K562 (cell line): ENCODE measurements at regions not wholly inside any gene's neighbourhood (a gene's known extent, or its start where the extent isn't known, plus 50 kb on each side); places are given as distances from the start of the nearest gene placed in this dataset.

Experiments used
- ATAC-seq: fragments of 200-7000 bp; cut with Tn5 transposase; 3 replicates; pipeline ENCODE4 v1.9.1; 2020; ENCODE audit warnings: moderate library complexity
- BruUV-seq: library from RNA; stranded (reverse); fragments of 400-500 nt; replicated peaks from 2 replicates; lab custom pipeline; 2021; lab: Mats Ljungman, UMichigan
- CTCF ChIA-PET: fragments of 300-600 bp; formaldehyde crosslinking; extraction: SDS; loops from one replicate; lab custom pipeline; 2021; ENCODE audit warnings: low intra/inter-chr PET ratio; lab: Yijun Ruan, JAX
- POLR2A ChIA-PET: fragments of 300-600, 350-650 bp; sonication (Branson Sonifier 250); formaldehyde crosslinking; extraction: SDS; loops from one replicate; lab custom pipeline; 2021; ENCODE audit warnings: antibody characterized with exemption, inconsistent platforms; lab: Yijun Ruan, JAX
- DNase-seq, 4 experiments: peaks; one replicate each; pipeline versions ENCODE4 v3.0.0 to v3.0.0-alpha.2; 2011 to 2018; ENCODE audit warnings: low spot score in 3 of 4, mixed read lengths in 3 of 4; ENCODE audit errors: extremely low read depth in 1 of 4
- FAIRE-seq: peaks from 2 replicates; lab custom pipeline; 2011; peaks lifted over from hg19 to GRCh38; lab: Jason Lieb, UNC
- H2AFZ ChIP-seq: 2 replicates; pipeline ENCODE4 v1.6.0; 2011; ENCODE audit warnings: low read depth, low read length, control low read depth, inconsistent platforms
- H3K27ac ChIP-seq: fragments of 200-600 bp; 3 replicates; pipeline ENCODE4 v1.8.0; 2011; ENCODE audit warnings: low read depth, mild to moderate bottlenecking, control low read depth, inconsistent platforms, low read length, moderate library complexity, mixed read lengths; ENCODE audit errors: extremely low read depth
- H3K27me3 ChIP-seq, 2 experiments: fragments of 300-600 bp in 1 of 2; 2 replicates in 1 of 2; 3 replicates in 1 of 2; pipeline versions ENCODE4 v1.6.0 to v1.8.0; 2011; ENCODE audit warnings: inconsistent platforms in 2 of 2, low read length in 2 of 2, mild to moderate bottlenecking in 1 of 2, mixed read lengths in 1 of 2, moderate library complexity in 1 of 2; ENCODE audit not compliant: control insufficient read depth in 2 of 2, insufficient read depth in 2 of 2
- H3K36me3 ChIP-seq: fragments of 300-600 bp; 3 replicates; pipeline ENCODE4 v1.8.0; 2011; ENCODE audit warnings: mild to moderate bottlenecking, low read length, inconsistent platforms; ENCODE audit not compliant: control insufficient read depth, insufficient read depth
- H3K4me1 ChIP-seq, 2 experiments: fragments of 200-600 bp in 1 of 2; replicated peaks in 1 of 2; 2 replicates in 1 of 2; 3 replicates in 1 of 2; pipeline versions ENCODE4 v1.5.1 to v1.8.0; 2011; ENCODE audit warnings: inconsistent platforms in 2 of 2, low read length in 2 of 2, mild to moderate bottlenecking in 1 of 2, mixed read lengths in 1 of 2, moderate library complexity in 1 of 2; ENCODE audit not compliant: control insufficient read depth in 2 of 2, insufficient read depth in 2 of 2
- H3K4me2 ChIP-seq: 2 replicates; pipeline ENCODE4 v1.6.1; 2011; ENCODE audit warnings: low read length, control low read depth, inconsistent platforms, mixed read lengths; ENCODE audit not compliant: insufficient read depth
- H3K4me3 ChIP-seq: fragments of 200-600 bp; sonication (generic), shearing (Covaris generic); 2 replicates; pipeline ENCODE4 v1.5.1; 2016; ENCODE audit warnings: control low read depth, inconsistent platforms
- H3K79me2 ChIP-seq: fragments of 200-600 bp; 3 replicates; pipeline ENCODE4 v1.8.0; 2011; ENCODE audit warnings: low read length, inconsistent platforms; ENCODE audit not compliant: control insufficient read depth, insufficient read depth
- H3K9ac ChIP-seq, 2 experiments: 2 replicates each; pipeline versions ENCODE4 v1.6.0 to v1.6.1; 2011; ENCODE audit warnings: low read depth in 2 of 2, low read length in 2 of 2, control low read depth in 1 of 2, inconsistent platforms in 1 of 2, mild to moderate bottlenecking in 1 of 2, mixed read lengths in 1 of 2; ENCODE audit not compliant: insufficient read depth in 1 of 2
- H3K9me1 ChIP-seq: one replicate; pipeline ENCODE4 v1.6.0; 2011; ENCODE audit warnings: inconsistent platforms, mild to moderate bottlenecking, low read length, moderate library complexity; ENCODE audit not compliant: control insufficient read depth, insufficient read depth
- H3K9me3 ChIP-seq: replicated peaks from 2 replicates; pipeline ENCODE4 v1.5.1; 2011; ENCODE audit warnings: low read depth, low read length, inconsistent platforms; ENCODE audit not compliant: control insufficient read depth, insufficient read depth
- H4K20me1 ChIP-seq: replicated peaks from 2 replicates; pipeline ENCODE4 v1.6.1; 2011; ENCODE audit warnings: low read length, inconsistent platforms, mixed read lengths; ENCODE audit not compliant: control insufficient read depth, insufficient read depth
- GABPA ChIP-seq: fragments of 200-800 bp; sonication (Bioruptor generic); conservative IDR thresholded peaks from 2 replicates; pipeline ENCODE4 v1.6.1; 2016; ENCODE audit warnings: low read depth, missing genetic modification characterization, missing compliant biosample characterization
- GTF2A2 ChIP-seq: IDR thresholded peaks from 2 replicates; pipeline ENCODE4 v1.6.1; 2016; ENCODE audit warnings: mild to moderate bottlenecking, missing genetic modification characterization, missing compliant biosample characterization
- HDAC1 ChIP-seq, 2 experiments: fragments of 450-650 bp; IDR thresholded peaks; 2 replicates each; pipeline ENCODE4 v1.6.1; 2016 to 2017; ENCODE audit warnings: inconsistent platforms in 1 of 2, mild to moderate bottlenecking in 1 of 2, moderate library complexity in 1 of 2
- LEF1 ChIP-seq: fragments of 450-650 bp; IDR thresholded peaks from 2 replicates; pipeline ENCODE4 v1.6.1; 2016; ENCODE audit warnings: mild to moderate bottlenecking
- NFIX ChIP-seq: fragments of 250-450 bp; sonication (Bioruptor Pico); IDR thresholded peaks from 2 replicates; pipeline ENCODE4 v1.4.0; 2020; ENCODE audit warnings: low read depth, mild to moderate bottlenecking, moderate library complexity
- NR3C1 ChIP-seq: sonication (generic); formaldehyde crosslinking; IDR thresholded peaks from 2 replicates; pipeline ENCODE4 v1.8.1; 2022; ENCODE audit warnings: missing genetic modification reagents
- RAD21 ChIP-seq, 2 experiments: fragments of 250-450 bp in 1 of 2; fragments of 450-650 bp in 1 of 2; sonication (Bioruptor Pico) in 1 of 2; formaldehyde crosslinking in 1 of 2; IDR thresholded peaks in 1 of 2; conservative IDR thresholded peaks in 1 of 2; 2 replicates each; pipeline versions ENCODE4 v1.4.0 to v1.8.0; 2020 to 2022; ENCODE audit warnings: mild to moderate bottlenecking in 2 of 2, moderate library complexity in 1 of 2
- SAFB ChIP-seq: fragments of 200-400 bp; formaldehyde crosslinking; IDR thresholded peaks from 2 replicates; pipeline ENCODE4 v1.6.1; 2017; ENCODE audit warnings: low read depth, low read length, borderline replicate concordance
- SFPQ ChIP-seq: fragments of 200-400 bp; formaldehyde crosslinking; IDR thresholded peaks from 2 replicates; pipeline ENCODE4 v1.6.1; 2017; ENCODE audit warnings: mild to moderate bottlenecking, low read depth, low read length, moderate library complexity
- SMARCA4 ChIP-seq: fragments of 450-650 bp; IDR thresholded peaks from 2 replicates; pipeline ENCODE4 v1.6.1; 2016
- THAP12 ChIP-seq: fragments of 250-450 bp; sonication (Bioruptor Pico); IDR thresholded peaks from 2 replicates; pipeline ENCODE4 v1.9.0; 2021; ENCODE audit warnings: mild to moderate bottlenecking, inconsistent platforms
- THRA ChIP-seq: fragments of 450-650 bp; IDR thresholded peaks from 2 replicates; pipeline ENCODE4 v1.6.1; 2017; ENCODE audit warnings: mild to moderate bottlenecking, moderate library complexity
- YY1 ChIP-seq, 3 experiments: IDR thresholded peaks; 2 replicates each; pipeline ENCODE4 v1.6.1; 2011; ENCODE audit warnings: low read length in 2 of 3, mild to moderate bottlenecking in 2 of 3, moderate library complexity in 2 of 3, borderline replicate concordance in 1 of 3, control low read depth in 1 of 3, low read depth in 1 of 3; ENCODE audit not compliant: insufficient read depth in 3 of 3, insufficient replicate concordance in 2 of 3, control insufficient read depth in 1 of 3, insufficient read length in 1 of 3; ENCODE audit errors: extremely low read depth in 1 of 3
- ZNF12 ChIP-seq: sonication (generic); formaldehyde crosslinking; IDR thresholded peaks from 2 replicates; pipeline ENCODE4 v1.4.0; 2020; ENCODE audit warnings: mild to moderate bottlenecking, missing genetic modification reagents
- WGBS: fragments of 100-300 bp; shearing (Covaris generic); methylation state at CpG from one replicate; pipeline ENCODE4 v1.1.6; 2016; ENCODE audit warnings: low coverage, mixed read lengths; ENCODE audit not compliant: insufficient coverage; ENCODE audit errors: missing lambda C conversion rate; 5-methylcytosine and 5-hydroxymethylcytosine counted together
- in situ Hi-C: fragments of 300-500 bp; cut with MboI; formaldehyde crosslinking; loops from 4 replicates; pipeline ENCODE4 v1.15.0; 2018; ENCODE audit warnings: inconsistent platforms, mixed read lengths
- intact Hi-C: fragments of 100-400 bp; cut with micrococcal nuclease; formaldehyde crosslinking; loops from 2 replicates; pipeline ENCODE4 v1.14.2; 2022
- TF ChIP-seq, protein P1 (sequence below): fragments of 450-650 bp; IDR thresholded peaks from 2 replicates; pipeline ENCODE4 v1.6.1; 2016; ENCODE audit warnings: missing biosample characterization, missing genetic modification characterization

- no peak for DNase-seq
- Histone ChIP-seq H3K9me1 (no peaks in the 10 kb centered on the region), H3K27me3 (no peaks in the 10 kb centered on the region), H3K4me3 (no peak overlapping the region), H3K9me3 (no peaks in the 10 kb centered on the region), H3K36me3 (no peaks in the 10 kb centered on the region), H3K4me2 (no peak overlapping the region), H3K79me2 (no peaks in the 10 kb centered on the region), H2AFZ (no peak overlapping the region), H3K4me1 (no peaks in the 10 kb centered on the region), H3K9ac (no peak overlapping the region), H4K20me1 (no peaks in the 10 kb centered on the region), H3K27ac (no peak overlapping the region)
- no TSS peak for BruUV-seq
- in situ Hi-C loops (no loop called here), intact Hi-C loops (no loop called here)
- CTCF ChIA-PET = no interaction called here
- WGBS = 0% methylated on average over 9 of the region's 9 CpGs
- POLR2A ChIA-PET = interaction anchor here (0.5 to 0.6 kb wide), 2 partner anchors 124 to 397 kb away, joined by 3 read pairs; no protein-coding TSS in a partner anchor
- no peak for FAIRE-seq
- no peak for ATAC-seq
- TF ChIP-seq NR3C1 (CRISPR knock-in tag) = no peak
- TF ChIP-seq, protein P1, sequence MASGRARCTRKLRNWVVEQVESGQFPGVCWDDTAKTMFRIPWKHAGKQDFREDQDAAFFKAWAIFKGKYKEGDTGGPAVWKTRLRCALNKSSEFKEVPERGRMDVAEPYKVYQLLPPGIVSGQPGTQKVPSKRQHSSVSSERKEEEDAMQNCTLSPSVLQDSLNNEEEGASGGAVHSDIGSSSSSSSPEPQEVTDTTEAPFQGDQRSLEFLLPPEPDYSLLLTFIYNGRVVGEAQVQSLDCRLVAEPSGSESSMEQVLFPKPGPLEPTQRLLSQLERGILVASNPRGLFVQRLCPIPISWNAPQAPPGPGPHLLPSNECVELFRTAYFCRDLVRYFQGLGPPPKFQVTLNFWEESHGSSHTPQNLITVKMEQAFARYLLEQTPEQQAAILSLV = no peak
- TF ChIP-seq YY1 (IDR thresholded peaks at IDR 0.05; ENCODE audit: borderline replicate concordance in 1 of 3, control insufficient read depth in 1 of 3, extremely low read depth in 1 of 3, insufficient read depth in 3 of 3, insufficient read length in 1 of 3, insufficient replicate concordance in 2 of 3, low read depth in 1 of 3, low read length in 2 of 3) = no peak
- TF ChIP-seq THAP12 (CRISPR knock-in tag) = no peak
- no peak for TF ChIP-seq RAD21 (CRISPR knock-in tag; conservative IDR thresholded peaks at IDR 0.05 in 1 of 2, IDR thresholded peaks at IDR 0.05 in 1 of 2)
- TF ChIP-seq GABPA (tag) = no peak
- TF ChIP-seq GTF2A2 (tag) = no peak
- TF ChIP-seq HDAC1 (IDR thresholded peaks at IDR 0.05) = no peak
- no peak for TF ChIP-seq SAFB
- no peak for TF ChIP-seq THRA
- TF ChIP-seq SFPQ = no peak
- TF ChIP-seq LEF1 = no peak
- TF ChIP-seq SMARCA4 = no peak
- TF ChIP-seq NFIX (CRISPR knock-in tag) = no peak
- no peak for TF ChIP-seq ZNF12 (CRISPR knock-in tag)
These were observed 133.0 kb upstream of the FRY start for GRCh38 chr13:31898378-31899071.
